HUES48 (cell line): ENCODE measurements at regions not wholly inside any gene's neighbourhood (a gene's known extent, or its start where the extent isn't known, plus 50 kb on each side); places are given as distances from the start of the nearest gene placed in this dataset.

Source experiments
- H3K27ac ChIP-seq: one replicate; pipeline ENCODE4 v1.7.0; 2013; ENCODE audit warnings: low read depth, low read length, inconsistent platforms
- H3K27me3 ChIP-seq: 2 replicates; pipeline ENCODE4 v1.6.1; 2013; ENCODE audit warnings: mild to moderate bottlenecking, low read length; ENCODE audit not compliant: control insufficient read depth, insufficient read depth
- H3K36me3 ChIP-seq: 2 replicates; pipeline ENCODE4 v1.6.1; 2013; ENCODE audit warnings: low read length; ENCODE audit not compliant: control insufficient read depth, insufficient read depth
- H3K4me1 ChIP-seq: 2 replicates; pipeline ENCODE4 v1.6.1; 2013; ENCODE audit warnings: mild to moderate bottlenecking, low read length; ENCODE audit not compliant: control insufficient read depth, insufficient read depth
- H3K4me3 ChIP-seq: 2 replicates; pipeline ENCODE4 v1.5.1; 2013; ENCODE audit warnings: mild to moderate bottlenecking, low read depth, low read length
- H3K9ac ChIP-seq: 2 replicates; pipeline ENCODE4 v1.6.1; 2013; ENCODE audit warnings: mild to moderate bottlenecking, low read depth, low read length, moderate library complexity
- H3K9me3 ChIP-seq: 2 replicates; pipeline ENCODE4 v1.6.1; 2013; ENCODE audit warnings: low read length; ENCODE audit not compliant: control insufficient read depth, insufficient read depth

DNA sequence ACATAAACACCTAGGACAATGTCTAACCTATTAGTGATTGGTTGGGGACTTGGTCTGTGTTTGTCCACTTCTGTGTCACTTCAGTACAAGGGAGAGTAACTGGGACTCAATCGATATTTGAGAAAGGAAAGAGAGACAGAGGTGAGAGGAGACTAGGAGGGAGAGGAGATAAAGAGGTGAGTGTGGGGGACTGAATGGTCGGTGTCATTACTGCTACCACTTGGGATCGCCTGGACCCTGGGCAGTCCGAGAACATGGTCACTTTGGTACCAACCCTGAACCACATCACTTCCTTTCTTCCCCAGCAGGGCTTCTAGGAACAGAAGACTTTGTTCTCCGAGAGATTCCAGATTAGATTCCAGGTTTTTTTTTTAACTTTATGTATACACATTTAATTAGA is 63.7 kb downstream of the GPR6 start:
- no peak overlapping the region for H3K9ac ChIP-seq
- no peak overlapping the region for H3K27ac ChIP-seq
- H3K27me3 ChIP-seq = no peaks in the 10 kb centered on the region
- H3K36me3 ChIP-seq = no peaks in the 10 kb centered on the region
- H3K4me3 ChIP-seq = no peak overlapping the region
- H3K9me3 ChIP-seq = no peaks in the 10 kb centered on the region; the same call in 1 of the 2 replicates
- H3K4me1 ChIP-seq = peaks cover 6% of the 10 kb centered on the region

- peaks cover 6% of the 10 kb centered on the region for H3K4me1 ChIP-seq
- H3K27ac ChIP-seq = no peak overlapping the region
Observed at GRCh38 chr6:110042670-110043296, 64.7 kb downstream of the GPR6 start.

DNA sequence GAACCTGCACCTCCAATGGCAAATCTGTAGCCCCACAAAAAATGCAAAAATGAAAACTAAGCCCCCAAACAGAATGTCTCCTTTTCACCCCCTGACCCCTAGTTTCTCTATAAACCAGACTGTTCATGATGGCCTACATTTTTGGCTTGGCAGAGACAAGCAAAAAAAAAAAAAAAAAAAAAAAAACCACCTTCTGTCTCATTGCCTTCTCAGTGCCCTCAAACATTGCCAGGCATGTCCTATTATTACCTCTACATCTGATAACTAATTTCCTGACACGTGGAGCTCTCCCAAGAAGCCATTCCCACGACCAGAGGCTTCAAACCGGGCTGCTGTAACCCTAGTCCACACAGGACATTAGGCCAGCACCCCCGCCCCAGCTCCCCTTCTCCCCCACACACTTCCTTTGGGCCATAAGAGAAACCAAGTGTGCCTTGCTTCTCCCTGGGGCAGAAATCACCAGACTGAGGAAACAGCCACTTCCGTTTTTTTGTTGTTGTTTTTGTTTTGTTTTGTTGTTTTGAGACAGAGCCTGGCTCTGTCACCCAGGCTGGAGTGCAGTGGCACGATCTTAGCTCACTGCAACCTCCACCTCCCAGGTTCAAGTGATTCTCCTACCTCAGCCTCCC is 65.4 kb downstream of the GPR6 start:
- Histone ChIP-seq H3K9ac (no peak overlapping the region), H3K27ac (no peak overlapping the region), H3K27me3 (no peaks in the 10 kb centered on the region), H3K4me3 (no peak overlapping the region), H3K4me1 (peaks cover 6% of the 10 kb centered on the region), H3K36me3 (no peaks in the 10 kb centered on the region), H3K9me3 (no peaks in the 10 kb centered on the region; the same call in 1 of the 2 replicates)

More at GRCh38 chr6:110042670-110043296, 64.7 kb downstream of the GPR6 start:
- H3K4me3 ChIP-seq = no peak overlapping the region
- H3K9me3 ChIP-seq = no peaks in the 10 kb centered on the region; the same call in 1 of the 2 replicates
- H3K9ac ChIP-seq = no peak overlapping the region
- no peaks in the 10 kb centered on the region for H3K36me3 ChIP-seq
- H3K27me3 ChIP-seq = no peaks in the 10 kb centered on the region

GRCh38 chr6:110044096-110044495 is 66.0 kb downstream of the GPR6 start:
- no peak overlapping the region for H3K27ac ChIP-seq
- H3K36me3 ChIP-seq = no peaks in the 10 kb centered on the region
- H3K4me3 ChIP-seq = no peak overlapping the region
- peaks cover 6% of the 10 kb centered on the region for H3K4me1 ChIP-seq
- no peaks in the 10 kb centered on the region for H3K27me3 ChIP-seq
- no peak overlapping the region for H3K9ac ChIP-seq
- H3K9me3 ChIP-seq = no peaks in the 10 kb centered on the region; the same call in 1 of the 2 replicates

DNA sequence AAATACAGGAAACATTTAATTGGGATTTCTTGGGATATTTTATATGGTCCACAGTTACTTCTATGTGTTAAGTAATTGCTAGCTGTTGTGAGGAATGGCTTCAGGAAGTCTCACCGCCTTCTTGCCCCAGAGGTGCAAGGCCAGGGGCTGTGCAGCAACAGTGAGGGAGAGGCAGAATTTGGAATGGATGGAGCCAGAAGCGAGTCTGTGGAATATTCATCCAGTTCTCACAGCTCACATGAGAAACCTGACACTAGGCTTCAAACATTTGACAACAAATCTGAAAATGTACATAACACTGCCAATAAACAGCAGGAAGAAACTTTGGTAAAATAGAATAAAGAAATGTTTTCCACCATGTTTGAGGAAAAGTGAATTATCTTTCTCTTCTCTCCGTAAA is 66.5 kb downstream of the GPR6 start:
- Histone ChIP-seq H3K9ac (no peak overlapping the region), H3K9me3 (no peaks in the 10 kb centered on the region; the same call in 1 of the 2 replicates), H3K27ac (no peak overlapping the region), H3K36me3 (no peaks in the 10 kb centered on the region), H3K4me3 (no peak overlapping the region), H3K4me1 (peaks cover 5% of the 10 kb centered on the region), H3K27me3 (no peaks in the 10 kb centered on the region)

- Histone ChIP-seq H3K4me3 (no peak overlapping the region), H3K9me3 (no peaks in the 10 kb centered on the region; the same call in 1 of the 2 replicates), H3K27ac (no peak overlapping the region), H3K9ac (no peak overlapping the region), H3K4me1 (no peaks in the 10 kb centered on the region), H3K27me3 (no peaks in the 10 kb centered on the region), H3K36me3 (no peaks in the 10 kb centered on the region)
Observed at GRCh38 chr6:110048221-110048875, 70.2 kb downstream of the GPR6 start.

DNA sequence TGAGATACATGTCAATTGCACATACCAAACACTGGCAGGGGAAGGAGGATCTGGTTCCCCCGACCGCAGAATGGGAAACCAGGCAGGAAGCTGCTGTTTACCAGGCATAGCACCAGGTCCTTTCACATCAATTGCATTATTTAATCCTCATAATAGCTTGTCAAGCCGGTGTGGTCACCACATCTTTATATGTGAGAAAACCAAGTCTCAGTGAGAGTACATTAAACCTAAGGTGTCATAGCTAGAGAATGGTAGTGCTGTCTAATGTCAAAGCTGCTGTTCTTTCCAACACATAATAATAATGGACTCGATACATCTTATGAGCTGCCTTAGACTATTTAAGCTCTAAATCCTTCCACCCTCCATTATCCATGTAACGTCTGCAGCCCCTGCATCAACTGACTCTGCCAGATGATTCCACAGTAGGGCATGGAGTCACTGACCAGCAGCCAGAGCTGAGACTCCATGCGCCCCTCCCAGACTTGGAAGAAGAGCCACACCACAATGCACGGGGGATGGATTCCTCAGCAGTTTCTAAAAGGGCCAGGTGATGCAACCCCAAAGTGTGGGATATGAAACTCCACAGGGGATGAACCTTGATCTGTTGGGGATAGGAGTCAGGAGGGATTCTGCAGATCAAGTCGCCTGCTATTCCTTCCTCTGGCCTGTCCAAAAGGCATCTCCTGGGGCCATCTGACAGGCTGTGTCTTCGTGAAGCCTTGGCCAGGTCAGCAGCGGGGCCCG is 71.8 kb downstream of the GPR6 start:
- no peak overlapping the region for H3K4me3 ChIP-seq
- H3K27me3 ChIP-seq = no peaks in the 10 kb centered on the region
- H3K27ac ChIP-seq = no peak overlapping the region
- no peak overlapping the region for H3K9ac ChIP-seq
- H3K9me3 ChIP-seq = no peaks in the 10 kb centered on the region; the same call in 1 of the 2 replicates
- no peaks in the 10 kb centered on the region for H3K36me3 ChIP-seq
- H3K4me1 ChIP-seq = no peaks in the 10 kb centered on the region
